HG03060 (cell line): ENCODE measurements at regions not wholly inside any gene's neighbourhood (a gene's known extent, or its start where the extent isn't known, plus 50 kb on each side); places are given as distances from the start of the nearest gene placed in this dataset.

Experiments
- ATAC-seq: cut with Tn5 transposase; IDR thresholded peaks from one replicate; pipeline ENCODE4 v1.9.1; 2021; ENCODE audit warnings: low read depth, moderate number of reproducible peaks; ENCODE audit not compliant: unreplicated experiment

DNA sequence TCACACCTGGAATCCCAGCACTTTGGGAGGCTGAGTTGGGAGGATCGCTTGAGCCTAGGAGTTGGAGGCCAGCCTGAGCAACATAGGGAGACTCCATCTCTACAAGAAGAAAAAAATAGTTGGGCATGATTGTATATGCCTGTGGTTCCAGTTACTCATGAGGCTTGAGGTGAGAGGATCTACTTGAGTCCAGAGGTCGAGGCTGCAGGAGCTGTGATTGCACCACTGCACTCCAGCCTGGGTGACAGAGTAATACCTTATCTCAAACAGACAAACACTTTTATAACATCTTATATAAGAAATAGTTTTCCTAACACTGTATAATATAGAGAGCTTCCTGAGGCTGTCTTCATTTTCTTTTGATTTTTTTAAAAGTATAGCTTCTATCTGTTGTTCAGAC is 448.4 kb upstream of the COBL start:
- no peak for ATAC-seq

DNA sequence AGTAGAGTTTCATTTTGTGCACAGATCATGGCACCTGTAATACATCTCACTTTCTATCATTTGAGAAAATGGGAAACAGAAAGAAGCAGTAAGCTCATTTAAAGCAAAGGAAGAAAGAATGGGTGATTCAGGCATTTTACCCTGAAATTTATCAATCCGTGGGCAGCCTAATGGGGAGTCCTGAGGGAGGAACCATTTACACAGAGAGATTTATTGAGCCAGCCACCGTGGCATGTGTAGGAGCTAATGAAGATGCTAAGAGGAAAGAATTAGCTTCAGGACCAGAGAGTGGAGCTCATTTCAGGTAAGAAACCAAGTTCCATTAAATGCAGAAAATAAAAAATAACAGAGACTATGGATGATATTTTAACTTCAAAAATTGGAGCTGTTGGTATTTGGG is 443.4 kb upstream of the COBL start:
- ATAC-seq: no peak

DNA sequence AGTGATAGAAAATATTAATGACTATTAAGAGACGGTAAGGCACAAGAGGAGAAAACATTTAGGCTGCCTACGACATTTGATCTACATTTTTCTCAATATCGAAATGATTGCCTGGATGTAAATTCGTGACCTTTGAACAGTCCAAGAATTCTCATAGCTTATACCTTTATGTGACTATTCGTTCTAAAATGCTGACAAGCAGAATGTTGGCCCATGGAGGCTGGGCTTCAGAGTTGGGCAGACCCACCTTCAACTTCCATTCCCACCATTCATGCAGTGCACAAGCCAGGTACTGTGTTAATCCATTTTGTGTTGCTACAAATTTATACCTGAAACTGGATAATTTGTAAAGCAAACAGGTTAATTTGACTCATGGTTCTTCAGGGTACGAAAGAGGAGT is 441.4 kb upstream of the COBL start:
- ATAC-seq: no peak

DNA sequence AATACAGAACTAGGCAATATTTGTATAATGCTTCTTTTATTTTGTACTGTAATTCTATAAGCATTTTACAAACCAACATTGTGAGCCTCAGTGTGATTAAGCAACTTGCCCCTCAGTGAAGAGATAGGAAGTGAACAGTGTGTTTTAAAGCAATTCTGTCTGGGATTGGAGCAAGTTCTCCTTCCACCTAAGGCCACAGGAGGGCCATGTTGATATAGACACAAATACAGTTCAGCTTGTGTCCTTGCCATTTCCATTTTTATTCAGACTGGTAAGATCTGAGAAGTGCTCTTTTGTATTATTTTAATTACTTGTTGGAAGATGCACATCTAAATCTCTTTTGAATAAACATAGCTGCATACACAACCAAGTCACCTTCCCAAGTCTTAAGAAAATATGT is 416.3 kb upstream of the COBL start:
- no peak for ATAC-seq

DNA sequence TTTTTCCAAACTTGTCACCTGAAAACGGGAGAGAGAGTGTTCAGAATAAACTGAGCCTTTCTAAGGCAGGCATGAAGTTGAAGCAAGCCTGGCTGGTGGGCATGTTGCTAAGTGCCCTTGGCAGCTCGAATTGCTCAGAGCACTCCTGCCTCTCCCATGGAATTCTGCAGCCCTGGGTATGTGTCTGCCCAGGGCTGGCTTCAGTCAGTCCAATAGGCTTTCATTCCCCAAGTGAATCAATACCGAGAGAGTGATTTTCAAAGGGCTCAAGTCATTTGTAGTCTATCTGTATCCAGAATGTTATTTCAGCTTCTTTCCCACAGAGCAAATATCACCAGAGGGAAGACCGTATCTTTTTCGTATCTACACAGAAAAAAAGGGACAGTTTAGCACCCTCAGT is 415.5 kb upstream of the COBL start:
- ATAC-seq: no peak

DNA sequence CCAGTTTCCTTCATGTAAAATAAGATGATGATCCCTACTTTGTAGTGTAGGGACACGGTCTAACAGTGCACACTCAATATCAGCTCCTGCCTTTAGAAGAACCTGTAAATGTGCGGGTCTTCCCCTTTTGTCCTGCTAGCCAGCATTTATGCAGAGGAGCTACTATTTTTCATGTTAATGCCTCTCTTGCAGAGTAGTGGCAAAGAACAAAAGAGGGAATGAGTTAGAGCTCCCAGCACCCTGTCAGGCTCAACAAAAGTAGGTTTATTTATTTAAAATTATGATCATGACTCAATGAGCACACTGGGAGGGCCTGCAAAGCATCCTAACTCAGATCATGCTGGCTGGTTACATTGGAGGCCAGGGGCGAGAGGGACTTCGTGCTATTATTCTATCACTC is 414.5 kb upstream of the COBL start:
- ATAC-seq: no peak

DNA sequence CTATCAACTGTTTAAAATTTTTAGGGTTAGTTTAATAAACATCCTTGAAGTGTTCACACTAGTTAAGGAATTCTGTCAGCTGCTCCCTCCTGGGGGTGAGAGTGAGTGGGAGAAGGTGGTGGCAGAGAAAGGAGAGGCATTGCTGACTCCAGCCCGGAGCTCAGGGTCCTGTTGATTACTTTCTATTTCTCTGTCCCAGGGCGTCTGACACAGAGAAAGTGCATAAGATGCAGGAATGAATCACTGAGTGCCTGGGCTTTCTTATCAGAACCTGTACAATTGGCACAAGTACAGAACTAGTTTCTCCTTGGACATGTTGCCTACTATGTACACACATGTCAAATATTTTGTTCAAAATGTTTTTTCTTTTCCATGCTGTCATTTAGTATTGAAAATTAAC is 410.8 kb upstream of the COBL start:
- ATAC-seq: no peak

DNA sequence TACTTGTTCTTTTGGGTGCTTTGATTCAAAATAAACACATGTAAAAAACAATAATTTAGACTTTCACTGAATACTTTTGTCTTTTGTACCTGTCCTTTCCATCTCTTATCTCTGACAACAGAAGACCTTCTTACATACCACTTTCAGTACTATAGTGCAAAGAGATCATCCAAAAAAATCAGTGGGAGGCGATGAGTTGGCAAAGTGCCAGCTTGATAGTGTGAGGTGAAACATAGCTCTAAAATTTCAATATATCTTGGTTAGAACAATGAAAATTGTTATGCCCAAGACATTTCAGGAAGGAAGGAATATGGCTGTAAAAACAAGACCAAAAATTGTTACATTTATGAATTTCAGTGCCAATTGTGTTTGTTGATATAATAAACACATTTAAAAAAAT is 390.2 kb upstream of the COBL start:
- no peak for ATAC-seq

DNA sequence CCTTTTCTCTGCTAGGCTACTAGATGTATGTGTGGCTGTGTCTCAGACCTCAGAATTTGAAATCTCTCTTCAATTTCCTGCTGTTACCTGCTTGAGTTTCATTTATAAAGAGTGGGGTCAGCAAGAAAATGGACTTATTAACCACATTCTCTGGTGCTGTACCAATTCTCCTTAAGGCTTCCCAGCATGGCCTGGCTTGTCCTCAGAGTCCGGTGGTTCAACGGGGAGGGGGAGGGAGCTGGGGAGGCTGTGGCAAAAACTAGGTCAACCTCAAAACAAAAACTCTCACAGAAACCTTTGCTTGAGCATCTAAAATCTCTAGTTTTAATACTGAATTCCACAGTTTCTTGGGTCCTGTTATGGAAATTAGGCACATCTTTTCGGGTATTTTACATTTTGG is 389.1 kb upstream of the COBL start:
- no peak for ATAC-seq

DNA sequence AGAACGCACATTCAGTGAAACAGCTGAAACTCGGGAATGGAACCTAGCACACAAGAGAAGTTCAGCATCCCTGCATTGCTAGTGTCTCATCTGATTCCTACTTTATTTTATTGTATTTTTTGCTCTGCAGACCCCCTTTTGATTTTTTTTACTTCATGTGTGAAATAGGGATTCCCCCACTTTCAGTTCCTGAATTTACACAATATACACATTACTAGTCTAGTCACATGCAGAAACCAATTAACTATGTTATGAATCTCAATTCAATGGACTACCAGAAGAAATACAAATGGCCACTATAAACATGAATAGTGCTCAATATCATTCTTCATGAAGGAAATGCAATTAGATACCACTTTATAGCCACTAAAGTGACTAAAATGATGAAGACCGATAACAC is 386.1 kb upstream of the COBL start:
- no peak for ATAC-seq

DNA sequence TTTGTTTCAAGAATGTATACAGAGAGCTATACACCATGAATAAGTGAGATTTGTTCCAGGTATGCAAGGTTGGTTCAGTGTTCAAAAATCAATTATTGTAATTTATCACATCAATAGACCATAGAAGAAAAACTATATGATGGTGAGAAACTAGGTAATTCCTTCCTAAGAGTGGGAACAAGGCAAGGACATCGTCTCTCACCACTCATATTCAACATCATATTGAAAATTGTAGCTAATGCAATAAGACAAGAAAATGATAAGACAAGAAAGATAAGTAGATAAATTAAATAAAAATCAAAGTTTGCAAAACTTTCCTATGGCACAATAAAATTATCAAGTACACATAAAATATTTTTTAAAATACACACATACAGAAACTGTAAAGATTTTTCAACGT is 385.3 kb upstream of the COBL start:
- ATAC-seq: no peak

DNA sequence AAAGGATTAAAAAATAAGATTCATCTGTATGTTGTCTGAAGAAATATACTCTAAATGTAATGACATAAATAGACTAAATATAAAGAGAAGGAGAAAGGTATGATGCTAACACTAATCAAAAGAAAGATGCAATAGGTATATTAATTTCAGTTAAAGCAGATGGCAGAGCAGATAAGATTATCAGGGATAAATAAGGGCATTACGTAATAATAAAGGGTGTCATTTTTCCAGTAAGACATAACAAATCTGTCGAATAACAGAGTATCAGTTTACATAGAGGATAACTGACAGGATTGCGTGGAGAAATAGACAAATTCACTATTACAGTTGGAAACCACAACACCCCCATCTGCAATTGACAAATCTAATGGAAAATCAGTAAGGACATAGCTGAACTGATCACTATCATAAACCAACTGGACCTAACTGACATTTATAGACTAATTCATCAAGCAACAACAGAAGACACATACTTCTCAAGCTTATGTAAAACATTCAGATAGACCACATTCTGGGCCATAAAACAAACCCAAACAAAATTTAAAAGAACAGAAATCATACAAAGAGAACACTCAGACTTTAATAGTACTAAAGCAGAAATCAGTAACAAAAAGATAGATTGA is 384.1 kb upstream of the COBL start:
- ATAC-seq: no peak

DNA sequence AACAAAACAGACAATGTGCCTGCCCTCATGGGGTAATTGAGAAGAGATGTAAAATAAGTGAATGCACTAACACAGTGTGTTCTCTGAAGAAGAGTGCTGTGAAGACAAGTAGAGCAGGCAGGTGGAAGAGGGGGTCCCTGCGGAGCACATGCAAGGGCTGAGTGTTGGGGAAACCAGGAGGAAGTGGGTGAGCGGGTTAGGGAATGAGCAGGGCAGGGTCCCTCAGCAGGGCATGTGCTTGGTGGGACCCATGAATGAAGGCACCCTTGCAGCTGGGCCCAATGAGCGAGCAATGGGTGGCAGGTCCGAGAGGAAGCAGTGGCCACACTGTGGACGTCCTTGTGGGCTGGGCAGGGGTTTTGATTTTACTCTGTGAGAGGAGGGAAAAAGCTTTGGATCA is 376.6 kb upstream of the COBL start:
- no peak for ATAC-seq

DNA sequence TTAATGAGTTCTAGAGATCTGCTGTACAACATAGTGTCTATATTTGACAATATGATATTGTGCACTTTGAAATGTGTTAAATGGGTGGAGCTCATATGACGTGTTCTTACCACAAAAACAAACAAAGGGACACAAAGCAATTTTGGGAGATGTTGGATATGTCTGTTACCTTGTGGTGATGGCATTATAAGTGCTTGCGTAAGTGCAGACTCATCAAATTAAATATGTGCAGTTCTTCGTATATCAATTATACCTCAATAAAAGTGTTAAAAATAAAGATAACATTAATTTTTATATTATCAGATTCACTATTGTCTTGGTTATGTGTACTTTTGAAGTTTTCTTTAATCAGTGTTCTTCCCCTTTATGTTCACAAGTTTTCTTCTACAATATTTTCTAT is 372.9 kb upstream of the COBL start:
- no peak for ATAC-seq

DNA sequence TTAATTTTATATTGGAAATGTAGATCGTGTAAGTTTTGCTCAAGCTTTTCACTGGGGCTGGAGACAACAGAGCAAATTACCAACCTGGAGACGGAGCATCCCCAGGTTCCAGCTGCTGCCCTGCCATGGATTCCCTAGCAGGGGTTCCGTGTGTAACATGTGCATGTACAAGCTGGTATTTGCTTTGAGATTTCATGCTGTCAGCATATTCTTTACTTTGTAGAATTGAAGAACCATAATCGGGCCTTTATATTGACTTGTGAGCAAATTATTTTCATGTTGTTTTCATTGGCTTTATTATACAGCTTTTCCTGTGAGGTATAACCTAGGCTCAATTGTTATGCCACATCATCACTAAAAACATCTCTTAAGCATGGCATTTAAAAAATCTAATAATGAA is 369.2 kb upstream of the COBL start:
- ATAC-seq: no peak

DNA sequence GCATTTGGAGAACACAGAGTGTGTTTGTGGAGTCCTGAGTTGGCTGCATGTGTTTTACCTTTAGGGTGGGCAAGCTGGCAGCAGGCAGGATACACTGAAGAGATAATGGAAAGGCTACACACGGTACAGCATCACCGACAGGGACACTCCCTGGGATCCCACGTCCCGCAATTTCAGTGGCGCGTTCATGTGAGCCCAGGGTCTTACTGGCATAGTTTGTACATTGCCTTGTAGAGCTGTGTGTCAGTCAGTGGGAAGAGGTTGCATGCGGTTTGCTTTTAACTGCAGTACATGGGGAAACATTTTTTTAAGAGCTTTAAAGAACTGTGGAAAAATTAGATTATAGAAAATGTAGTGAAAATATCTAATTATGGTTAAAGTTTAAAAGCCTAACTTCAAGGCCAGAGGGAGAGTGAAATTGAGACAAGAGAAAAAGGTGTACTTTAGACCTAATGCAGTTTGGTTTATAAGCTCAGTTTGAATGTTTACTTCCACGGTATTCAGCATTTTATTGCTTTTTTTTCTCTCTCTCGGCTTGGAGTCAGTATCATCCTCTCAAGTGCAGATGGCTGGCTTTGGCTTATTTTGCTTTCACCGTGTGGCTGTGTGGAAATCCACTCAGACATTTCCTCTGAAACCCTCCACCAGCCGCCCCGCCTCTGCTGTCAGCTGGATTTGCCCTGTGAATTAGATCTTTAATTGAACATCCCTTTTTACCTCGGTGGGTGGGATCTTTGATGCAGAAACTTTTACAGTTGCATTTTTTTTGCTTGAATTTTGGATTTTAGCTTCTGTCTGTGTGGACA is 364.2 kb upstream of the COBL start:
- no peak for ATAC-seq

DNA sequence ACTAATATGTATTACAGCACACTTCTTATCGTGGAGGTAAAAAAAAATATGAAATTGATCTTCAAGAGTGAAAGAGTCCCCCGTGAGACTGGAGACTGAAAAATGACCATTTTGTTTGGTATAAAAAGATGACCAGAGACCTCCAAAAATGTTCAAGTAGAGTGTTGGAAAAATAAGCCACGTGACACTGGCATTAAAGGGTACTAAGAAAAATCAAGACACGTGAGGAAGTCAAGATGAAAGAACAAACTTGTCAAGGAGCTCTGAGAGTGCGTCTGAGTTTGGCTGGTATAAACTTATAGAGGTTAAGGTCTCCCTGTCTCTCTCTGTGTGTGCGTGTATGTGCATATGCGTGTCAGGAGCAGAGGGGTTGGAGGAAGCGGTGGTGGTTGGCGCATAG is 362.7 kb upstream of the COBL start:
- no peak for ATAC-seq

DNA sequence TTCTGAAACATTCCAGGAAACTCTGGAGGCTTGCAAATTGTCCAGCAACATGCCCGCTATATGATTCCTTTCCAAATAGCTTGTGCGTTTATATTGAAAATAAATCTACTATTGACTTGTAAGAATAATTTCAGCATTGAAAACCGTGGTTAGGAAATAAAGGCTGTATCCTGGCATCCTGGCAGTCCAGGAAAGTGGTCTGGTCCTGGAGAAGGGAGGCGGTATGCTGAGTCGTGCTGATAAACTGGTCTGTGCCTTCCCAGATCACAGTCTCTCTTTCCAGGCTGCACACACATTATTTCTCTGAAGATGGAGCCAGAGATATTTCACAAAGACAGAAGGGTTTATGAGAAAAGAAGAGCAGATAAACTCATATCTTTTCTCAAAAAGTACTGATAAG is 350.1 kb upstream of the COBL start:
- no peak for ATAC-seq

DNA sequence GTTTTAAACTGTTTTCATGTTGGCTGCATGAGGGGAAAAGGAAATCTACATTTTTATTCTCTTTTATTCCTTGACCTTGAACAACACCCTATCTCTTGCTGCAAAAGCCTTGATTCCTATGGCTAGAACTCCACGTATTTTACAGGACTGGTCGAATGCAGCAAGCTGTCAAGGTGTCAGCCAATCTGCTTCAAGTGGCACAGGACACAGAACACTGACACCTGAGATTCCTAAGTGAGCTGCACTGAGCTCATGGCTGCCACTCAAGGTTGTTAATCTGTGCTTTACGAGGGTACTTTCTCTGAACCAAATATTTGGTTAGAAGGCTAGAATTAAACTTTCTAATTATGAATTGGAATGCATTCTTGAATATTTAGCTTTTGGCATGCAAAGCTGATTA is 349.7 kb upstream of the COBL start:
- no peak for ATAC-seq

DNA sequence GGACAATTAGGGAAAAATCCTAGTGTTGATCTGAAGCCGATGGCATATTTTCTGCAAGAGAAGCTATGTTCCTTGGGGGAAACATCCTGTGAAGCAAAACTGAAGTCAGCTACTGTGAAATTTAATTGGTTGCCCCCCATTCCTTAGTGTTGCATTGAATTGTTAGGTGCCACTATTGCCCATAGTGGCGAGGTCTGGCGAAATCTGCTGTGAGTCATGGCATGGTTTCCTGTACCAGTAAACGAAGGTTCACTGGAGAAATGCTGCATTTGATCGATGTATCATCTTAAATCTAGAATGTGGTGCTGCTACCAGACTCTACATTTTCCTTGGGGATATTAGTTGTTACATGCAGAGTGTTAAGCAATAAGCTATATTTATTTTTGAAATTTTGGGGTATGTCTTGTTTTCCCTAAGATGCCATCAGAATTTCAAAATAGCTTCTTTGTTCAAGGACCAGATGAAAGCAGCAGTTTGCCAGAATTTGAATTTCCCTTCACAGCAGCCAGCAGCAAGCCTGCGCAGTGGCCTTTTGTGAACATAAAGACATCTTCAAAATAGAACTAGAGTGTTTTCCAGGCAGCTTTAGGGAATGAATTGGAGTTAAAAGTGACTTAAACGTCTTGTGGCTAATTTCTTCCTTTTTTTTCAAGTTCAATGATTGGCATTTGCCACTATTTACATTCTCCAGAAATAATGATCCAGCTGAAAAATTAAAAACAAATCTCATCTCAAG is 348.6 kb upstream of the COBL start:
- ATAC-seq: no peak

DNA sequence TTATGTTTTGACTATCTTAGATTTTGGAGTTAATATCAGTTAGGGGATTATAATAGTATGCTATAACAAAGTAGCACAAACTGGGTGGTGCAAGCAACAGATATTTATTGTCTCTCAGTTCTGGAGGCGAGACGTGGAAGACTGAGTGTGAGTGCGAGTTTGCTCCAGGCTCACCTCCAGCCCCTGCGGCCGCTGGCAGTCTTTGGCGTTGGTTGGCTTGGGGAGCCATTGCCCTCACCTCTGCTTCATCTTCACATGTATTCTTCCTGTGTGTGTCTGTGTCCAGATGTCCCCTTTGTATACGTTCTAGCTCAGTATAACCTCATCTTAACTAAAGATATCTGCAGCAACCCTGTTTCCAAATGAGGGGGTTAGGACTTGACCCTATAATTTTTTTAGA is 343.9 kb upstream of the COBL start:
- no peak for ATAC-seq

DNA sequence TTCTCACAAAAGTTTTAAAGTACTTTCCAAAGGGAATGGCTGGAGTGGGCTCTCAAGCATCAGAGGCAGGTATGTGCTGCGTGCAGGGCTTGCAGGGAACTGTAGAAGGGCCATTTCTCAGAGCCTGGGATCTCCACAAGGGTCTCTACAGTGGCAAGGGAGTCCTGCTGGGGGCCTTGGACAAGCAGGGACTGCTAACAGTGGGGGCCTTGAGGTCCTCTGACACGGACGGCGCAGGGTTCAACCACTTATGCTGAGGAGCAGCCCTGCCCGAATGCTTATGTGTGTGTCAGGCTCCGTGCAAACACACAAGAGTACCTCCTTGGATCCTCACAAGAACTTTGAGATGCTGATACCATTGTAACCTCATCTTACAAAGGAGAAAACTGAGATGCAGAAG is 342.1 kb upstream of the COBL start:
- no peak for ATAC-seq
